ENCODE measurements at regions not wholly inside any gene's neighbourhood (a gene's known extent, or its start where the extent isn't known, plus 50 kb on each side); places are given as distances from the start of the nearest gene placed in this dataset.
"Not testable (repeated sequence)": the region's sequence is repeated elsewhere in the genome, so short reads cannot be mapped to it uniquely, and the experiment has no call there.

DNA sequence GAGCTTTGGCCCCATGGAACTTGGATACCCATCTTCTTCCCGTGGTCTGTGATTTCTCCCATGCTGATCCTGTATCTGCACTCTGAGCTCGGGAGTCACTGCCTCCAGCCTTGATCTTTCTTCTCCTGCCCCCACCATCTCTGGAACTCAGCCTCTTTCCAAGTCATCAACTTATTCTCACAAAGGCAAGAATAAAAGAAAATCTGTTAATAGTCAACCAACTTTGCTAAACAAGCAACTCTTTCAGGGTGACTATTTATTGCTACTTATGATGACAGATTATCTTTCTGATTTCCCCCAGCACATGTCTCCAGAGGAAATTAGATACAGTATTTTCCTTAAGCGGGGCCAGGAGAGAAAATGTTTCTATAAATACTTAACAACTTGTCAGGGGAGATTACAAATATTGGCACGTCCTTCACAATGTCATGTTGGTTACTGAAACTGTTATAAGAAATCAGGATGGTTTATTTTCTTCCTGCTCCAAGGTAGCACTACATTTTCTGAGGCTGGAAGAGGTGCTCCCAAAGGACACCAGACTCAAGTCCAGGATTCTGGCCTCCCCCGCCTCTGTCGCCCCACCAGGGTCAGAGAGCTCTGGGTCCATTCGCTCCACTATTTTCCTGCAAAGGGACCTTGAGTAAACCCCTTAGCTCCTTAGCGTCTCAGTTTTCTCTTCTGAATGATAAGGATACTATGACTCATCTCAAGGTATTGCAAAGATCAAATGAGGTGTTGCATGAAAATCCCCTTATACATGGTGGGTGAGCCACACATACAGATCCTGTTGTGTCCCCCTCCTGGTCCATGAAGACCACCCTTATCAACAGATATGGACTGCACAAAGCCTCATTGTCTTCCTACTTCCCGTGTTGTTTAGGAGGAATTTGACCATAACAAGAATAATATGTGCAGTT, 205.2 kb upstream of the WSCD1 start:
- DNase-seq (ENCODE audit: low spot score): no peak

DNA sequence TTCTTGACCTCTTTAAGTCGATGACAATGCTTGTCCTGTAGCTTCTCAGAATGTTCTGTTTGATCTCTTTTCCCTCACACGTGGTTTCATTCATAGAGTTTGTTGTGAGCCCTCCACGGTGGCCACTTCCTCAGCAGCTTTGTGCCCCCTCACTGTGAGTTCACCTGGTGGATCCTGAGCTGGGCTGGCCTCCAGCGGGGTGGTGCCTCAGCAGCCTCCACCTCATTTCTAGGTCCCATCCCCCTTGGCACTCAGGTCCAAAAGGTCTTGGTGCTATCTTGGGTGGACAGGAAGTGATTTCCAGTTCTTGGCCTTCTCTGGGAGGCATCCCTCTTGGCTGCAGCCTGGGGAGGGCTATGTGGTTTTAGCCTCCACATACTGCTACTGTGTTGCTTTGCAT, 203.2 kb upstream of the WSCD1 start:
- no peak for DNase-seq (ENCODE audit: low spot score)

DNA sequence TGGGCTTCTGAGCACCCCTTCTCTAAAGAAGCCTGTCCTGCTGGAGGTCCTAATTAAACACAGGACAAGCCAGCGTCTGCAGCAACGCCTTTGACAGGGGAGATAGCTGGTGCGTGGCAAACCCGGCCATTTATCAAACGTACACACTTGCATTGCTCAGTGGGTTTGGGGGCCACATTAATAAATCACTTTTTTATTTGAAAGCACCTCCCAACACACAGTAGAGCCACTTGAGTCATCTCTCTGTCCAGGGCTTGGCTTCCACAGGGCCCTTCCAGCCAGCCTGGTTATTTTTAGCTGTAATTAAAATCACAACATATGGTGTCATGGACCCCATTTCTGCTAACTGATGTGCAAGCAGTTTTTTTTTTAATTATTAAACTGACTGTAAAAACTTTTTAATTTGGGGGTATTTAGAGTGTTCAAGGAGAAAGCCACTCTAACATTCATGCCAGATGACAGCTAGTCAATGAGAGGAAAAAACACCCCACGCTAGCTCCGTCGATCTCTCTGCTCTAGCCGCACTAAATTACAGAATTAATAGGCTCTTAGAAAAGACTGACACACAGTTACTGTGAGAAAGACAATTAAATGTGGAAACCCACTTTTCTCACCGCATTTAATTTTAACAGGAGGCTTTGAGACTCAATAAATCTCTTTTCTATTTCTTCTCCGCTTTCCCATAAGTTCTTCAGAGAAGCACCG, 201.0 kb upstream of the WSCD1 start:
- no peak for DNase-seq (ENCODE audit: low spot score)

DNA sequence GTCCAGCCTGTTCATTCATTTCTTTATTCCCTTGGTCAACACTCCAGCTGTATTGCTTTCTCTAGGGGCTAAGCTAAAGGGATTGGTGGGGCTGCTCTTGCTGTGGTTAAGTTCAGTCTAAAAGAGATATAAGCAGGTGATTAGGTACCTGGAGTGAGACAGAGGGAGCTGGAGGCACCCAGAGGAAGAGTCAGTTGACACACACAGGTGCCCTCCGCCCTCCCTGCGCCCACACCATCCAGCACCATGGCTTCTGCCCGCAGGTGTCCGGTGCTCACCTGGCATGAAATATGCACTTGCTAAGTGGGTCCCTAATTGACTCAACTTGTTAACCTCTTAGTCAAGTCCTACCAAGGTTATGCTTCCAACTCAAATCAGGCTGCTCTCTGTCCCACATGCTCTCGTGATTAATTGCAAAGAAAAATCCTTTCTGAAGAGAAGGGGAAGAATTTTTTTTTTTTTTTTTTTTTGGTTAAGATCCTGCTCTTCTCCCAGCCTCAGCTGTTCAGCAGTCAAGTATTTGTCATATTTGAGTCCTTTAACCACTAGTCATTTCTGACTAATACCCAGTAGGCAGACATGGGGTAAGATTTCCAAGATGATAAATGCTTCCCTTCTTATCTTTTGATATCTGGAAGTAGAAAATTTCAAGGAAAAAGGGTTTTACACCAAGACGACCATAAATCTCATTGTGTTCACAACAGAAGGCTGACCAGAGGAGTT, 199.8 kb upstream of the WSCD1 start:
- no peak for DNase-seq (ENCODE audit: low spot score)

DNA sequence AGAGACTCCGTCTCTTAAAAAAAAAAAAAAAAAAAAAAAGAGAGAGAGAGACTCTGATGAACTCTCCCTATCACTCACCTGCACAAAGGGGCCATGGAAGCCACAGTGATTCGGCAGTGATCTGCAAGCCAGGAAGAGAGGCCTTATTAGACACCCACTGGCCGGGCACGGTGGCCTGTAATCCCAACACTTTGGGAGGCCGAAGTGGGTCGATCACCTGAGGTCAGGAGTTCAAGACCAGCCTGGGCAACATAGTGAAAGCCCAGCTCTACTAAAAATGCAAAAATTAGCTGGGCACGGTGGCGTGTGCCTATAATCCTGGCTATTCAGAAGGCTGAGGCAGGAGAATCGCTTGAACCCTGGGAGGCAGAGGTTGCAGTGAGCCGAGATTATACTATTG, 198.5 kb upstream of the WSCD1 start:
- DNase-seq (ENCODE audit: low spot score): no peak

DNA sequence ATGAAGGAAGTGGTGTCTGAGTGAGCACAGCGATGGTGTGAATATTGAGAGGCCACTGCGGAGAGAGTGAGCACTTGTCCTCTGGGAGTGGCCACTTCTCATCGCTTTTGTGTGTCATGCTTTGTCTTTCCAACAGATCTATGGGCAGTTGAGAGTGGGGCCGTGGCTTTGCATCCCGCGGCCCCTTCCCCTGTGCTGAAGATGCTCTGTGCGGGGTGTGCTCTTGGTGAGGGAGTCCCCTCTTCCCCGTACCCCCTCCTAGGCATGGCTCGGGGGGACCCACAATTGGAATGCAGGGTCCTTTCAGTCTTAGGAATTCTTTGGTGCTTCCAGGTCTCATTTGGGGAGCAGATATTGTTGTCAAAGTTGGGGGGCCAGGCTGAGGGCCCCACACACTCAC, 197.3 kb upstream of the WSCD1 start:
- DNase-seq (ENCODE audit: low spot score): no peak

DNA sequence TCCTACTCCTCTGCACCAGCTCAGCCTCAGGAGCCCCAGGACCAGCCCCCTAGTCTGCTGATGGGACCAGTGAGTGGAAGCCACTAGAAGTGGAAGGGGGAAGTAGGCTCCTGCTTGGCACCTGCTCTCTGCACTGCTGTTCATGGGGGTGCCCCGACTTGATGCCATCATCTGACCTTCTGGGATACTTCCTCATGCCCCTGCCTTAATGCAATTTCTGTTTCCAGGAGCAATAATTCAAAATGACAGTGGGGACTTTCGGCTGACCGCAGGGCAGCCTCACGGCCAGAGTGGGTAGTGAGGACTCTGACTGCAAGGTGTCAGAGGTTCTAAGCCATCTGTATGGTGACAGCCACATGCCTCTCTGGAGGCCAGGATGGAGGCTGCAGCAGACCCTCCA, 196.4 kb upstream of the WSCD1 start:
- DNase-seq (ENCODE audit: low spot score): no peak

DNA sequence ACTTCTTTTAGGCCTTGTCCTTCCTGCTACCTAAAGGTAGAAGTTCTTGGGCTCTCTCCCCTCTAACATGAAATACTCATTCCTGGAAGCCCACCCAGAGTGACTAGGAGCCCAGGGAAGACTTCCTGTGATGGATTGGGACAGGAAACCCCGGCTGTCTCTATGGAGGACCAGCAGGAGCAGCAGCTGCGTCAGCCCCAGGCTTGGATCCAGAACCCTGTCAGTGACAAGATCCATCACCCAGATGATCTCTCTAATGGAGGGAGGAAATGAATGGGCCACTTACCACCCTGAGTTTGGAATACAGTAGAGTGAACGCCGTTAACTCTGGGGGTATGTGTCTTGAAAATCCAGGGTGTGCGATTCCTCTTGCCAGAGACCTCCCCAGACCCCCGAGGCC, 195.7 kb upstream of the WSCD1 start:
- DNase-seq (ENCODE audit: low spot score): no peak

DNA sequence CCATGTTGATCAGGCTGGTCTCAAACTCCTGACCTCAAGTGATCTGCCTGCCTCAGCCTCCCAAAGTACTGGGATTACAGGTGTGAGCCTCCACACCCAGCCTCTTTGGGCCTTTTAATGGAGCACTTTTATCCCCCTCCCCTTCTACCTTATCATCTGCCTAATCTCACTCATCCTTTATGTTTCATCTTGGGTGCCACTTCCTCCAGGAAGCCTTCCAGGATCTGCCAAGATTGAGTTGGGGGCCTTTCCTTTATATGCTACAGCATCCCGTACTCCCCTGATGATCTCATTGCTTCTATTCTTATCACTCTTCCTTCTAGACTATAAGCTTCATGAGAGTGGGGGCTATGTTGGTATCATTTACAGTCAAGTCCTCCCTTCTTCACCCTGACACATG, 192.8 kb upstream of the WSCD1 start:
- no peak for DNase-seq (ENCODE audit: low spot score)

DNA sequence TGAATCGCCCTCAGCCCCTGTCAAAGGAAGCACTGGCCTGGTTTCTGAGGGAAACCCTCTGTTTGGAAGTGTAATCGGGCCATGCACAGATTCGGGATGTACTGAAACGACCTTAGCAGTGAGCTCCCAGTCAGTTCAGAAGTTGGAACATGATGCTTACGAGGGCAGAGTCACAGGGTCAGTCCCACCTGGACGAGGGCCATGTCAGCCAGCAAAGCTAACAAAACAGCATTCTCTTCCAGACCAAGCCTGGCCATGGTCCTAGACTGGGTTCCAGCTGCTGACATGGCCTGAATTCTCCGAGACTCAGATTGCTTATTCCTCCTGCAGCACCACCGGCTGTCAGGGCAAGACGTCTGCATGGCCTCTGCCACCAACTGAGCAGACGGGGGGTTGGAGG, 192.2 kb upstream of the WSCD1 start:
- no peak for DNase-seq (ENCODE audit: low spot score)

DNA sequence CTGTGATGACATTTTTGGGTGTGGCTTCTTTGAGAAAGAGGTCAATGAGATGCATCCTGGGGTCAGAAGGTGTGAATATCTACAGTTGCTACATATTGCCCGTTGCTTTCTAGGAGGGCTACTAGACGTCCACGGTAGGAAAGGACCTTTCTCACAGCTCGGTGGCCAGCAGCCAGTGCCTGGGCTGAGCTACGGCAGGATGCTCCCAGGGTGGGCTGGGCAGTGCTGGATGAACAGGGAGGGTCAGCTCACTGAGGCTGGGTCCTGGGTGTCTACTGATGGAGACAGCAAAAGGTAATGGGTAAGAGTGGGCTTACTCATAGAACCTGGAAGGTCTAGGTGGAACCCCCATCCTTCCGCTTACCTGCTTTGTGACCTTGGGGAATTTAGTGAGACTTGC, 188.3 kb upstream of the WSCD1 start:
- DNase-seq (ENCODE audit: low spot score): no peak

DNA sequence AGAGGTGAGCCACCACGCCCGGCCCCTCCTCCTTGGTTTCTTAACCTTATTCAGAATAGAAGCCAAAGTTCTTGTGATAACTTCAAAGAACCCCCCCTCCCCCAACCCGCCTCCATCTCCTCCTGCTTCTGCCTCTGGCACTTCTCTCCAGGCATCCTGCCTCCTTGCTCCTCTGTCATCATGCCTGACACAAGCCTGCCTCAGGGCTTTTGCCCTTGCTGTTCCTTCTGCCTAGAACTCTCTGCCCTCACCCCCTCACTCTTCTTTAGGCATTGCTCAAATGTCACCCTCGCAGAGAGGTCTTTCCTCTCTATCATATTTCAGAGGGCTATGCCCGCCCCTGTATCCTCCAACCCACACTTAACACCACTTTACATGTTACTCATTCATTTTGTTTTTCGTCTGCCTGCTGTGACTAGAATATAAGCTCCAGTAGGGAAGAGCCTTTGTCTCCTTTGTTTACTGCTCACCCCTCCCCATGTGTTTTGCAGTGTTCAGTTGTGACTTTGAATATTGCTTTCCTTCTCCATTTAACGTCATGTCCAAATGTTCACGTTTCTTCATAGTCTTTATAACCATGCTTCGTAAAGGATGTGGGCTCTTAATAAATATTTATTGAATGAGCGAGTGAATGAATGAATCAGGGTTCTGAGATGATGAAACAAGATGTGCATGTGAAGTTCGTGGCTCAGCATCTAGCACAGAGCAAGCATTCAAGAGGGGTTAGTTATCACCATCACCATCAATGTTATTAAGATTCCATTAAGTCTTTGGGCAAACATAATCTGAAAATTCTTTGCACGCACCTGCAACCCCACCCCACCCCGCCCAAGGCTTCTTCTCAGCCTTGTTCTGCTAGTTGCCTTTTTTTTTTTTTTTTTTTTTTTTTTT, 186.2 kb upstream of the WSCD1 start:
- no peak for DNase-seq (ENCODE audit: low spot score)

DNA sequence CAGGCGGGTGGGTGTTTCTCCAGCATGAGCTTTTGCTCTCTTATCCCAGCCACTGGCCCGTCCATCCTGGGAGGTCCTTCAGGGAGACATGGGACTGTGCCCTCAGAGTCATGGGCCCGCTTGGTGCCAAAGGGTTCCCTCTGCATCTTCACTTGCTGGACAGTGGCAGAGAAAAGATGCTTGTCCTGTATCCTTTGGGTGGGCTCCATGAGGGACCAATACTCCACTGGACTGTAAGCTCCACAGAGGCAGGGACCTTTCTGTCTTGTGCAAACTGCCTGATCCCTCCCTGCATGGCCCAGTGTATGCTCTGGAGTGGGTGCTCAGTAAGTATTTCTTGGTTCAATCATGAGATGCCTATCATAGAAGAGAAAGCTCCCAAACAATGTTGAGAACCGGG, 184.8 kb upstream of the WSCD1 start:
- DNase-seq (ENCODE audit: low spot score): no peak

DNA sequence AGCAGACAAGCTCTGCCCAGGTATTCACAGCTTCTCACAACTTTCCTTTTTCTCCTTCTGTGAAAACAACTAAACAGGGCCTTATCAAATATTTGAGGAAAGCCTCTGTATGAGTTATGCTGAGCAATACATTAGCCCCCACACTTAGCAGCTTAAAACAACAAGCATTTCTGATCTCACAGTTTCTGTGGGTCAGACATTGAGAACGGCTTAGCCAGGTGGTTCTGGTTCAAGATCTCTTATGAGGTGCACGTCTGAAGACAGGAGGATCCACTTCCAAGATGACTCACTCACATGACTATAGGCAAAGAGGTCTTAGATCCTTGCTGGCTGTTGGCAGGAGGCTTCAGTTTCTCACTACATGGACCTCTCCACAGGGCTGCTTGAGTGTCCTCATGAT, 181.4 kb upstream of the WSCD1 start:
- no peak for DNase-seq (ENCODE audit: low spot score)

DNA sequence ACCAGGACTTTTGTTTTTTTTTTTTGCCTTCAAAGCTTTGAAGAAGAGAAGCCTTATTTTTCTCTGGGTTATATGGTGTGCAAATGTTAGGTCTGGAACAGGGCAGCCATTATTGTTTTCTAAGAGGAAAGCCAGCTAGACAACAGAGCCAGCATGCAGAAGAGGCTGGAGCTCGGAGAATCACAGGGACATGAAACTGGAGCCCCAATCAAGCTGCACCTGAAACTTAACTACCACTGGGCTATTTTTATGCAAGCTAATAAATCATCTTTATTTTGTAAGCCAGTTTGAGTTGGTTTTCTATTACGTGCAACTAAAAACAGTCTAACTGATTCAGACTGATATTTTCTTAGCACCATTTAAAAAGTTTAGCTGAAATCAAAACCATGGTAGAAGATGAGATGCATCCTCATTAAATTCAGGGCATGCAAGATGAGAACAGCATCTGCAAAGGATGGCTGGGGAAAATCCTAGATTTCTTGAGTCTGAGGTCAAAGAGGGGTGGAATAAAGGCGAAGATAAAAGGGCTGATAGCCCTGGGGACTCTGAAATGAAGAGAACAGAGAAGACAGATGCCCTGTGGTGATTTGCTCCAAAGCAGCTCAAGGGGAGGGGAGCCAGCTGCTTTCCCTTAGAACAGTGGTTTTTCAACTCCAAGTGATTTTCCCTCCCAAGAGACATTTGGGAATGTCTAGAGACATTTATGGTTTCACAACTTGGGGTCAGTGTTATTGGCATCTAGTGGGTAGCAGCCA, 177.1 kb upstream of the WSCD1 start:
- DNase-seq (ENCODE audit: low spot score): no peak

DNA sequence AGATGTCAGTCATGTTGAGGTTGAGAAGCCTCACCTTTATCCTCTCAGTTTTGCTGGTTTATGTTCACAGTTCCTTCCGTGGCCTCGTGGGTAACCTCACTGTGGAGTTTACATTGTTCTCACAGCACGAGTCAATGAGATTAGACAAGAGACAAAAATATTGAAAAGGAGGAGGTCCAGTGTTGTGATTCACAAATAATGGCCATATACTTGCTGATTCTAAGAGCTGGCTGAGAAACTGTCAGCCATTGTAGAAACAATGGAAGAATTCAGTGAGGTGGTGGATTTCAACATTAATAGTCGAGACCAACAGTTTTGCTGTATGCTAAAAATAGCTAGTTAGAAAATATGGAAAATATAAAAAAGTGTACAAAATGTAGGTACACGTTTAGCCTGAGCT, 176.4 kb upstream of the WSCD1 start:
- no peak for DNase-seq (ENCODE audit: low spot score)

DNA sequence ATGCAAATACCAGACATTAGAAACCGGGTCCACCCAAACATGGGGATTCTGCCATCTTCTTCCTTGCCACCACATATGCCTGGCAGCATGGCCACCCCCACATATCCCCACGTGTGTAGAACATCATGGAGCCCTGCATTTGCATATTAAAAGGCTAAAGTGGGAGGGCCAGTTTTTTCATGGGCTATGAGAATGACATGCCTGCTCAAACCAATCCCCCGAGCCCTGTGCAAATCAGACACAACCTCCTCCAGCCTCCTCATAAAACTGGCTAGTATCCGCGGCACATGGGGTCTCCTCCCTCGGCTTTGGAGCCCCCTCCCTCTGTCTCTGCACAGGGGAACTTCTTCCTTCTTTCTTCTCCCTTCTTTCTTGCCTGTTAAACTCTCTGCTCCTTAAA, 174.9 kb upstream of the WSCD1 start:
- DNase-seq (ENCODE audit: low spot score): no peak

DNA sequence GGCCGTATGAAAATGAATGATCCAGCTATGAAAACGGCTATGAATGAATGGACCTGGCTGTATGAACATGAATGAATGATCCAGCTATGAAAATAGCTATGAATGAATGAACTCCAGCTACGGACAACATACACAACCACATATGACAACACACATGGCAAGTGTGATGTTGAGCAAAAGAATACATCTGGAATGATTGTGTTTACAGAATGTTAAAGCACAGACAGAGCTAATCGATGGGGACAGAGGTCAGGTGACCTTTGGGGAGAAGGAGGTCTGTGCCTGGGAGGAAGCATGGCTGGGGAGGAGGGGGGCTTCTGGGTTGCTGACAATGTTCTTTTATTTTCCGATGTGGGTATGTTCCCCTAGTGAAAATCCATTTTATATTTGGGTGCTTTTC, 174.0 kb upstream of the WSCD1 start:
- no peak for DNase-seq (ENCODE audit: low spot score)

DNA sequence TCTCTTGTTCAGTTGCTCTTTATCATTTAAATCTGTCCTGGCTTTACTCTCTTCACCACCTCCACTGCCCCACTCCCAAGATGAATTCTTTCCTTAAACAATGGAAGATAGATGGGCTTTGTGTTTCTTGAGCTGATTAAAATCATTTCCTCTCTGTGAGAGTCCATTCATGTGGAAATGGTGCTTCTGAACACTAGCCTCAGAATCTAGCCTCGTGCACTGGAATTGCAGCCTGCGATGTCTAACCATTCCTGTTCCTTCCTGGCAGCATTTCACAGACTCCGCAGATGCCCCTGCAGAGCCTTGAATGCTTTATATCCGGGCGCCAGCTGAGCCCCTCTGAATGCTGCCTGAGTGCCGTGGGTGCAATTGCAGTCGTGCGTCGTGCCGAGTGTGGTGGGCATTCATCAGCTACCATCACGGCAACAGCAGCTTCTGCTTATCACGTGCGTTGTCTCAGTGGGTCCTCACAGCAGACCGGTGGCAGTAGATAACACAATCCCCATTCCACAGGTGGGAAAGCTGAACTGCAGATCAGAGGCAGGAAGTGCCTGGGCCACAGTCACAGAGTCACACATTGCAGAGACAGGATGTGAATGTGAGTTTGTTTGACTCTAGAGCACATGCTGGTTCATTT, 172.8 kb upstream of the WSCD1 start:
- DNase-seq (ENCODE audit: low spot score): no peak

DNA sequence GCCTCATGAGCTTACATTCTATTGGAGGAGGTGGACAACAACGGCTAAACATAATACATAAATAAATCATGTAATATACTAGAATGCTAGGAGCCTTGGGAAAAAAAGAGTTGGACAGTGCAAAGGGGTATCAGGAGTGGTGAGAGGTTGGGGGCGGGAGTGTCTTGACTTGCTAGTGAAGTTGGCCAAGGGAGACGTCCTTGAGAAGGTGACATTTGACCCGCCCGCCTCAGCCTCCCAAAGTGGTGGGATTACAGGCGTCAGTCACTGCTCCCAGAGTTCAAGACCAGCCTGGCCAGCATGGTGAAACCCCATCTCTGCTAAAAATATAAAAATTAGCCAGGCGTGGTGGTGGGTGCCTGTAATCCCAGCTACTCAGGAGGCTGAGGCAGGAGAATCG, 172.2 kb upstream of the WSCD1 start:
- DNase-seq (ENCODE audit: low spot score): not testable (repeated sequence)

DNA sequence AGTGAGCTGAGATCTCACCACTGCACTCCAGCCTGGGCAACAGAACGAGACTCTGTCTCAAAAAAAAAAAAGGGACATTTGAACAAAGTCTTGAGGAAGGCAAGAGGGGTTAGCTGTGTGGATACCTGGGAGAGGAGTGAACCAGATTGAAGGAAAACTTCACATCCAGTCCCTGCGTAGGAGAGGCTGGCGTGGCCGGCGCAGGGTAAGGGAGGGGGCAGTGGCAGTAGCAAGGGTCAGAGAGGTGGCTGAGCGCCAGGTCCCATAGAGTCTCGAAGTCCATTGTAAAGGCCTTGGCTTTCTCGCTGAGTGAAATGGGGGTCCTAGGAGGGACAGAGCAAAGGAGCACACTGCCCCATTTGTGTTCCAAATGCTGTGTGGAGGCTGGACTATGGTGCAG, 171.8 kb upstream of the WSCD1 start:
- no peak for DNase-seq (ENCODE audit: low spot score)

All from germinal center (tissue), 1 donor.